ENCODE measurements at regions not wholly inside any gene's neighbourhood (a gene's known extent, or its start where the extent isn't known, plus 50 kb on each side); places are given as distances from the start of the nearest gene placed in this dataset.

DNA sequence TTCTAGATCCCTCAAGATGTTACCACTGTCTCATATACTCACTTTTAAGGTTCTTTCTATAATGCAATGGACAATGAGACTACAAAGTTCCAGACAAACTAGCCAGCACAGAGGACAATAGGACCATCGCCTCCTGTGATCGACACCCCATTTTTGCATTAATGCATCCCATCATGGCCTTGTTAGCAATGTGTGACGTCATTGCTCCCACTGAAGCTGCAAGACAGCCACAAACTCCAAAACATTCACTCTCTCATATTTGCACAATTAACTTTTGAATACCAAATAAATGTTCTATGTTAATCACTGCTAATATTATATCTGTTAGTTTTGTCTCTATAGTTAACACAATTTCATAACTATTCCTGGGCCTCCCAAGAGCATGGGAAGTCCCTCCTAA, 88.8 kb upstream of the TMEM72 start:
- no peak for TF ChIP-seq TCF12 (IDR thresholded peaks at IDR 0.05; ENCODE audit: low read depth)
- no peak for TF ChIP-seq EGR1 (IDR thresholded peaks at IDR 0.05)
- TF ChIP-seq, protein P1, sequence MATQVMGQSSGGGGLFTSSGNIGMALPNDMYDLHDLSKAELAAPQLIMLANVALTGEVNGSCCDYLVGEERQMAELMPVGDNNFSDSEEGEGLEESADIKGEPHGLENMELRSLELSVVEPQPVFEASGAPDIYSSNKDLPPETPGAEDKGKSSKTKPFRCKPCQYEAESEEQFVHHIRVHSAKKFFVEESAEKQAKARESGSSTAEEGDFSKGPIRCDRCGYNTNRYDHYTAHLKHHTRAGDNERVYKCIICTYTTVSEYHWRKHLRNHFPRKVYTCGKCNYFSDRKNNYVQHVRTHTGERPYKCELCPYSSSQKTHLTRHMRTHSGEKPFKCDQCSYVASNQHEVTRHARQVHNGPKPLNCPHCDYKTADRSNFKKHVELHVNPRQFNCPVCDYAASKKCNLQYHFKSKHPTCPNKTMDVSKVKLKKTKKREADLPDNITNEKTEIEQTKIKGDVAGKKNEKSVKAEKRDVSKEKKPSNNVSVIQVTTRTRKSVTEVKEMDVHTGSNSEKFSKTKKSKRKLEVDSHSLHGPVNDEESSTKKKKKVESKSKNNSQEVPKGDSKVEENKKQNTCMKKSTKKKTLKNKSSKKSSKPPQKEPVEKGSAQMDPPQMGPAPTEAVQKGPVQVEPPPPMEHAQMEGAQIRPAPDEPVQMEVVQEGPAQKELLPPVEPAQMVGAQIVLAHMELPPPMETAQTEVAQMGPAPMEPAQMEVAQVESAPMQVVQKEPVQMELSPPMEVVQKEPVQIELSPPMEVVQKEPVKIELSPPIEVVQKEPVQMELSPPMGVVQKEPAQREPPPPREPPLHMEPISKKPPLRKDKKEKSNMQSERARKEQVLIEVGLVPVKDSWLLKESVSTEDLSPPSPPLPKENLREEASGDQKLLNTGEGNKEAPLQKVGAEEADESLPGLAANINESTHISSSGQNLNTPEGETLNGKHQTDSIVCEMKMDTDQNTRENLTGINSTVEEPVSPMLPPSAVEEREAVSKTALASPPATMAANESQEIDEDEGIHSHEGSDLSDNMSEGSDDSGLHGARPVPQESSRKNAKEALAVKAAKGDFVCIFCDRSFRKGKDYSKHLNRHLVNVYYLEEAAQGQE (IDR thresholded peaks at IDR 0.05; ENCODE audit: low read depth): no peak
- no peak for TF ChIP-seq CEBPB (IDR thresholded peaks at IDR 0.05)
- no peak for TF ChIP-seq TAF1 (IDR thresholded peaks at IDR 0.05; ENCODE audit: low read depth)
- TF ChIP-seq RAD21 (IDR thresholded peaks at IDR 0.05; ENCODE audit: low read depth): no peak
- TF ChIP-seq NFIC (IDR thresholded peaks at IDR 0.05): no peak
- no peak for TF ChIP-seq CREB1 (IDR thresholded peaks at IDR 0.05; ENCODE audit: low read depth)
- TF ChIP-seq EP300 (IDR thresholded peaks at IDR 0.05; ENCODE audit: borderline replicate concordance): no peak
- TF ChIP-seq YY1 (IDR thresholded peaks at IDR 0.05; ENCODE audit: low read depth): no peak
- TF ChIP-seq, protein P2, sequence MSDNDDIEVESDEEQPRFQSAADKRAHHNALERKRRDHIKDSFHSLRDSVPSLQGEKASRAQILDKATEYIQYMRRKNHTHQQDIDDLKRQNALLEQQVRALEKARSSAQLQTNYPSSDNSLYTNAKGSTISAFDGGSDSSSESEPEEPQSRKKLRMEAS (IDR thresholded peaks at IDR 0.05): no peak
- no peak for TF ChIP-seq USF1 (IDR thresholded peaks at IDR 0.05)
- TF ChIP-seq FOXM1 (IDR thresholded peaks at IDR 0.05; ENCODE audit: borderline replicate concordance, low read depth): no peak
